ENCODE measurements at regions not wholly inside any gene's neighbourhood (a gene's known extent, or its start where the extent isn't known, plus 50 kb on each side); places are given as distances from the start of the nearest gene placed in this dataset.

DNA sequence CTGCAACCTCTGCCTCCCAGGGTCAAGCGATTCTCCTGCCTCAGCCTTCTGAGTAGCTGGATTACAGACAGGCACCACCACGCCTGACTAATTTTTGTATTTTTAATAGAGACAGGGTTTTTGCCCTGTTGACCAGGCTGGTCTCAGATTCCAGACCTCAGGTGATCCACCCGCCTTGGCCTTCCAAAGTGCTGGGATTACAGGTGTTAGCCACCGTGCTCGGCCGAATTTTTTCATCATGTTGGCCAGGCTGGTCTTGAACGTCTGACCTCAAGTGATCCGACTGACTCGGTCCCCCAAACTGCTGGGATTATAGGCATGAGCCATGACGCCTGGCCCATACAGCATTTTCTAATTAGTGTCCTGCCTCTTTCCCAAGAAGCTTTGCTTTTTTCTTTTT is 52.7 kb upstream of the ADORA2B start:
- no peak overlapping the region for H3K27ac Mint-ChIP-seq
- DNase-seq (no peak), ATAC-seq (ENCODE audit: low read depth in 2 of 2) (no peak)
- Histone ChIP-seq H3K36me3 (ENCODE audit: control insufficient read depth, insufficient read depth, low read length) (no peaks in the 10 kb centered on the region), H3K27me3 (ENCODE audit: control insufficient read depth, insufficient read depth, low read length) (no peaks in the 10 kb centered on the region), H3K4me3 (ENCODE audit: low read depth, low read length) (no peak overlapping the region), H3K4me1 (ENCODE audit: control insufficient read depth, insufficient read depth, low read length, poor library complexity, severe bottlenecking) (no peaks in the 10 kb centered on the region), H3K9me3 (ENCODE audit: control insufficient read depth in 2 of 2, low read length in 2 of 2) (no peaks in the 10 kb centered on the region), H3K27ac (ENCODE audit: insufficient read depth, low read length, poor library complexity, severe bottlenecking) (no peak overlapping the region)
- peaks cover 4% of the 10 kb centered on the region for H3K36me3 Mint-ChIP-seq
- H3K27me3 Mint-ChIP-seq = peaks cover 17% of the 10 kb centered on the region
- no peak overlapping the region for H3K4me3 Mint-ChIP-seq
- no peaks in the 10 kb centered on the region for H3K9me3 Mint-ChIP-seq
- H3K4me1 Mint-ChIP-seq = peaks cover 0 to 5% (median 4%) of the 10 kb centered on the region in 4 donors

DNA sequence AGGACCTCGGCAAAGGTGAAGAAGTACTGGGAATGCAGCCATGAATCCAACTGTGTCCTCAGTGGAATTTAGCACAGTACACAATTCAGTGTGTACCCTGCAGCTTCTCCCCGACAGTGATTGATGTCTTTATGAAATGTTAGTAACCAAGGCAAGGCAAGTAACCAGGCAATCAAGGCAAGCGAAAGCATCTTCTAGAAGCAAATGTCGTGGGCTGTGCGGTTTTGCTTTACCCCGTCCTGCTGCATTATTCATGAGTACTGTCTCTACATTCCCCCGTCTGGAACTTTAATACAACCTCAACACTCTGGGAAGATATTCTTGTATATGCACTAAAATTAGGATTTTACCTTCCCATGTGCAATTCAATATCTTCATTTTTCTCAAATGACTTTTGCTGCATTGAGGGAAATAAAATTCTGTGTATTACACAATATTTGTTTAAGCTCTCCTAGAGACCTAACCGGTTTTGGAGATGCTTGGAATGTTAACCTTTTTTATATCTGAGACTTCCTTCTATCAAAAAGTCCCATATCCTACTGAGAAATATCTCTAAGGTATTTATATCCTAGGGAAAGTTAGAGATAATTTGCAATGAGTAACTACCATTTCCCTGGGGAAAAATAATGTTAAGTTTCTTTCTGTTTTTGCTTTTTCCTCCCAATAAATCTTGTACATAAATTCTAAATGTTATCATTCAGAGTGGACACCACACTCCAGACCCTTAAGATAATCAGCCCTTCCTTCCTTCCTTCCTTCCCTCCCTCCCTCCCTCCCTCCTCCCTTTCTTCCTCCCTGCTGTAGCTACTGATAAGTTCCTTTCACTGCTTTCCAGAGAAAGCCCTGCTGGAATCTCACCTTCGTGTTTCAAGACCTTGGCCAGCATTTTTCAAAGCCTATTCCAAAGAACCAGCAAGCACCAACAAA is 51.9 kb upstream of the ADORA2B start:
- H3K27ac Mint-ChIP-seq = peak overlapping the region in 1 of 3 donors; percentile 26
- H3K4me3 ChIP-seq (ENCODE audit: low read depth, low read length) = no peak overlapping the region
- no peaks in the 10 kb centered on the region for H3K9me3 ChIP-seq (ENCODE audit: control insufficient read depth in 2 of 2, low read length in 2 of 2)
- no peak overlapping the region for H3K27ac ChIP-seq (ENCODE audit: insufficient read depth, low read length, poor library complexity, severe bottlenecking)
- H3K4me1 Mint-ChIP-seq = peaks cover 0 to 11% (median 10%) of the 10 kb centered on the region in 4 donors
- H3K9me3 Mint-ChIP-seq = no peaks in the 10 kb centered on the region
- H3K36me3 Mint-ChIP-seq = peaks cover 4% of the 10 kb centered on the region
- ATAC-seq (ENCODE audit: low read depth in 2 of 2) (no peak), DNase-seq (no peak)
- no peaks in the 10 kb centered on the region for H3K4me1 ChIP-seq (ENCODE audit: control insufficient read depth, insufficient read depth, low read length, poor library complexity, severe bottlenecking)
- no peaks in the 10 kb centered on the region for H3K27me3 ChIP-seq (ENCODE audit: control insufficient read depth, insufficient read depth, low read length)
- H3K36me3 ChIP-seq (ENCODE audit: control insufficient read depth, insufficient read depth, low read length) = no peaks in the 10 kb centered on the region
- H3K4me3 Mint-ChIP-seq = no peak overlapping the region
- H3K27me3 Mint-ChIP-seq = peaks cover 17% of the 10 kb centered on the region

DNA sequence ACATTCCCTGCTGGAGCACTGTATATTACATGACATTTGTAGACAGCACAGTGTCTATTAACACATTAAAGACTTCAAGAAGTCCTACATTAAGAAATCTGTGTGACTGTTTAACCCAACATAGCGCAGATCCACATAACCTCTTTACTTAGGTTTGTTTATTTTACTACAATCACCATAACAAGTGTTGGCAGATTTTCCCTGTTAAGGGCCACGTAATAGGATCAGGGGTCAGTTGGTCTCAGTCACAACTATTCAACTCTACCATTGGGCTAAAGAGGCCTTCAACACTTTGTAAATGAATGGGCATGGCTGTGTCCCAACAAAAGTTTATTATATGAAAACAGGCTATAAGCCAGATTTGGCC is 51.3 kb upstream of the ADORA2B start:
- H3K27ac Mint-ChIP-seq = peak overlapping the region in 1 of 3 donors; percentile 26
- no peak overlapping the region for H3K4me3 Mint-ChIP-seq
- DNase-seq = no peak
- Histone ChIP-seq H3K36me3 (ENCODE audit: control insufficient read depth, insufficient read depth, low read length) (no peaks in the 10 kb centered on the region), H3K4me1 (ENCODE audit: control insufficient read depth, insufficient read depth, low read length, poor library complexity, severe bottlenecking) (no peaks in the 10 kb centered on the region), H3K4me3 (ENCODE audit: low read depth, low read length) (no peak overlapping the region), H3K27ac (ENCODE audit: insufficient read depth, low read length, poor library complexity, severe bottlenecking) (no peak overlapping the region), H3K27me3 (ENCODE audit: control insufficient read depth, insufficient read depth, low read length) (no peaks in the 10 kb centered on the region), H3K9me3 (ENCODE audit: control insufficient read depth in 2 of 2, low read length in 2 of 2) (no peaks in the 10 kb centered on the region)
- peaks cover 0 to 12% (median 10%) of the 10 kb centered on the region in 4 donors for H3K4me1 Mint-ChIP-seq
- ATAC-seq (ENCODE audit: low read depth in 2 of 2) = no peak
- H3K27me3 Mint-ChIP-seq = peaks cover 17% of the 10 kb centered on the region
- H3K9me3 Mint-ChIP-seq = no peaks in the 10 kb centered on the region
- peaks cover 4% of the 10 kb centered on the region for H3K36me3 Mint-ChIP-seq

DNA sequence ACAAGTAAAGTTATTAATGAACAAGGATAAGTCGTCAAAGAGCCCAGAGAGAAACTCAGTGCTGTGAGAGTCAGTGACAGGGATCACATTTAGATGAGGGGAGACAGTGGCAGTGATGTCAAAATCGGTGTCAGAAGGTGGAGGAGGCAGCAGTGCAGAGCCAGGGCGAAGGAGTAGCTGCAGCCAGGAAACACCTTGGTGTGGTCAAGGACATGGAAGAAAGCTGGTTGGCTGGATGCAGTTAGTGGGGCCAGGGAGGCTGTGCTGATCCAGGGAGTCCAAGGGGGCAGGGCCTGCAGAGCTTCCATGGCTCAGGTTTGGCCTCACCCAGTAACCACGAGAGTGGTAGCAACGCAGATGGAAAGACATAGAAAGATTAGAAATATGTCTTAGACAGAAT is 50.7 kb upstream of the ADORA2B start:
- no peaks in the 10 kb centered on the region for H3K9me3 ChIP-seq (ENCODE audit: control insufficient read depth in 2 of 2, low read length in 2 of 2)
- no peaks in the 10 kb centered on the region for H3K4me1 ChIP-seq (ENCODE audit: control insufficient read depth, insufficient read depth, low read length, poor library complexity, severe bottlenecking)
- H3K27ac ChIP-seq (ENCODE audit: insufficient read depth, low read length, poor library complexity, severe bottlenecking) = no peak overlapping the region
- no peak for ATAC-seq (ENCODE audit: low read depth in 2 of 2)
- Mint-ChIP-seq H3K4me3 (no peak overlapping the region), H3K4me1 (peaks cover 0 to 12% (median 10%) of the 10 kb centered on the region in 4 donors), H3K9me3 (no peaks in the 10 kb centered on the region), H3K27me3 (peaks cover 17% of the 10 kb centered on the region), H3K36me3 (peaks cover 4% of the 10 kb centered on the region), H3K27ac (no peak overlapping the region)
- no peaks in the 10 kb centered on the region for H3K36me3 ChIP-seq (ENCODE audit: control insufficient read depth, insufficient read depth, low read length)
- no peak for DNase-seq
- H3K27me3 ChIP-seq (ENCODE audit: control insufficient read depth, insufficient read depth, low read length) = no peaks in the 10 kb centered on the region
- H3K4me3 ChIP-seq (ENCODE audit: low read depth, low read length) = no peak overlapping the region

DNA sequence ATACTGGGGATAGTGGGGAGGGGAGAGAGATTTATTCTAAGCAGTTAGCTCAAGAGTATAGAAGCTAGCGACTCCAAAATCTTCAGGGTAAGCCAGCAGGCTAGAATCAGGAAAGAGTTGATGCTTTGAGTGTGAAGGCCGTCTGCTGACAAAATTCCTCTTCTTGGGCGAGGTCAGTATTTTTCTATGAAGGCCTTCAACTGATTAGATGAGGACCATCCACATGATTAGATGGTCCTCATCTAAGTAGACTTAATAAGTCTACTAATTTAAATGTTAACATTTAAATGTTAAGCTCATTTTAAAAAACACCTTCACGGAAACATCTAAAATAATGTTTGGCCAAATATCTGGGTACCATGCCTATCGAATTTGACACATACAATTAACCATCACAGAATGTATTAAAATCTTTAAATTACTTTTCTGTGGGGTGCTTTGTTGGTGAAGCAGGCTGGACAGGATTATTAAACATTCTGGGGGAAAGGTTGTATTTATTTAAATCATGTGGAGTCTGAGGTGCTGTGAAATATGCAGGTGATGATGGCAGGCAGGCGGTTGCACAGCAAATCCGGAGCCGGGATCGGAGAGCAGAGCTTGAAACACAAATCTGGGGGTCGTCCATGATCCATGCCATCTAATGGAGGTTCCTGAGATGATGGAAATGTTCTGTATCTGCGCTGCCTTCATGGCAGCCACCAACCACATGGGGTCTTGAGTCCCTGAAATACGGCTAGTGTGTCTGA is 49.8 kb upstream of the ADORA2B start:
- Mint-ChIP-seq H3K9me3 (no peaks in the 10 kb centered on the region), H3K27me3 (peaks cover 17% of the 10 kb centered on the region), H3K27ac (peak overlapping the region in 1 of 3 donors; percentile 53), H3K36me3 (peaks cover 4% of the 10 kb centered on the region), H3K4me3 (no peak overlapping the region), H3K4me1 (peaks cover 0 to 12% (median 10%) of the 10 kb centered on the region in 4 donors)
- Histone ChIP-seq H3K27me3 (ENCODE audit: control insufficient read depth, insufficient read depth, low read length) (no peaks in the 10 kb centered on the region), H3K4me3 (ENCODE audit: low read depth, low read length) (no peak overlapping the region), H3K4me1 (ENCODE audit: control insufficient read depth, insufficient read depth, low read length, poor library complexity, severe bottlenecking) (no peaks in the 10 kb centered on the region), H3K27ac (ENCODE audit: insufficient read depth, low read length, poor library complexity, severe bottlenecking) (no peak overlapping the region), H3K36me3 (ENCODE audit: control insufficient read depth, insufficient read depth, low read length) (no peaks in the 10 kb centered on the region), H3K9me3 (ENCODE audit: control insufficient read depth in 2 of 2, low read length in 2 of 2) (no peaks in the 10 kb centered on the region)
- DNase-seq (no peak), ATAC-seq (ENCODE audit: low read depth in 2 of 2) (no peak)

All from CD4-positive, CD25-positive, alpha-beta regulatory T cell (primary cell).